Right lobe of liver (tissue), 4 donors: ENCODE measurements at regions not wholly inside any gene's neighbourhood (a gene's known extent, or its start where the extent isn't known, plus 50 kb on each side); places are given as distances from the start of the nearest gene placed in this dataset.

Experiments used
- CTCF ChIP-seq, 4 donors: fragments of 200-600 bp in 3 of 4; fragments of 450-650 bp in 1 of 4; IDR thresholded peaks; one replicate each; pipeline versions ENCODE4 v1.5.1 to v1.8.0; 2016 to 2022; ENCODE audit warnings: antibody characterized with exemption in 4 of 4, mild to moderate bottlenecking in 2 of 4
- POLR2A ChIP-seq: fragments of 450-650 bp; IDR thresholded peaks from one replicate; pipeline ENCODE4 v1.6.1; 2017; ENCODE audit warnings: antibody characterized with exemption, mild to moderate bottlenecking
- donor health status: DM: no; HTN: no; CAD: no.
- donor health status: DM: no; HTN: no; CAD: no.
- donor health status: DM: no; HTN: yes; CAD: no.

DNA sequence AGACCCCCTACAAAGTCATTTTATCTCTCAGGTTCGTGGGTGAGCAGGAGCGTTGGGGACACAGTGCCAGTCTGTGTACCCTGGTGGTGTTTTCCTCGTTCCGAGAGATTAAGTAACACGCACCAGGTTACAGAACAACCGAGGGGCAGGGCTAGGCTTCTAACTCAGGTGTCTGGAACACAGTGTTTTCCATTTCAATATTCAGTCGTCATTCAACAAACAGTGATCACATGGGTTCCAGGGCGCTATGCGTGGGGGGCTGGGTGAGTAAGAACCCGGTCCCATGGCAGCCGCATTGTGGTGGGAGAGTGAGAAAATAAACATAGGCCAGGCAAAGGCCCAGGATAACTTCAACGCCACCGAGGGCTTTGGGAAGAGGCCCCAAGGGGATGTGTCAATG lies 55.9 kb upstream of the RNU6ATAC start:
- no peak for TF ChIP-seq CTCF (IDR thresholded peaks at IDR 0.05)
- TF ChIP-seq POLR2A, result peak; percentile 93
